ENCODE measurements at regions not wholly inside any gene's neighbourhood (a gene's known extent, or its start where the extent isn't known, plus 50 kb on each side); places are given as distances from the start of the nearest gene placed in this dataset.

GRCh38 chr18:65124633-65125032, 626.2 kb upstream of the CDH7 start:
- no peak for DNase-seq

- DNase-seq: no peak
These were observed 646.9 kb upstream of the CDH7 start for GRCh38 chr18:65103864-65104263.

- peak; percentile 92 for DNase-seq
These were observed 657.5 kb upstream of the CDH7 start for GRCh38 chr18:65093346-65093745.

- peak; percentile 76 for DNase-seq
These were observed 659.0 kb upstream of the CDH7 start for GRCh38 chr18:65091744-65092329.

- no peak for DNase-seq
These were observed 667.9 kb upstream of the CDH7 start for GRCh38 chr18:65082907-65083306.

- DNase-seq: no peak
These were observed 669.0 kb upstream of the CDH7 start for GRCh38 chr18:65081786-65082185.

- no peak for DNase-seq
These were observed 677.7 kb upstream of the CDH7 start for GRCh38 chr18:65073060-65073550.

GRCh38 chr18:65057439-65058083, 693.3 kb upstream of the CDH7 start:
- no peak for DNase-seq

GRCh38 chr18:65056575-65056974, 694.2 kb upstream of the CDH7 start:
- no peak for DNase-seq

- DNase-seq: no peak
These were observed 701.2 kb upstream of the CDH7 start for GRCh38 chr18:65049586-65049985.

- DNase-seq: no peak
These were observed 711.2 kb upstream of the CDH7 start for GRCh38 chr18:65039578-65039977.

- DNase-seq: no peak
These were observed 715.1 kb upstream of the CDH7 start for GRCh38 chr18:65035701-65036100.

GRCh38 chr18:65025756-65026155, 725.1 kb upstream of the CDH7 start:
- peak; percentile 50 for DNase-seq

- DNase-seq: peak; percentile 7
These were observed 729.8 kb upstream of the CDH7 start for GRCh38 chr18:65021021-65021420.

- no peak for DNase-seq
These were observed 732.6 kb upstream of the CDH7 start for GRCh38 chr18:65018184-65018583.

- DNase-seq: no peak
These were observed 733.4 kb upstream of the CDH7 start for GRCh38 chr18:65017372-65017760.

GRCh38 chr18:65016631-65017371, 734.0 kb upstream of the CDH7 start:
- DNase-seq: no peak

- no peak for DNase-seq
These were observed 756.4 kb upstream of the CDH7 start for GRCh38 chr18:64994370-64994769.

GRCh38 chr18:64993695-64994094, 757.1 kb upstream of the CDH7 start:
- DNase-seq: no peak

- DNase-seq: no peak
These were observed 758.2 kb upstream of the CDH7 start for GRCh38 chr18:64992654-64993053.

GRCh38 chr18:64991102-64991501, 759.7 kb upstream of the CDH7 start:
- DNase-seq: no peak

GRCh38 chr18:64986906-64987495, 763.8 kb upstream of the CDH7 start:
- no peak for DNase-seq

- no peak for DNase-seq
These were observed 767.1 kb upstream of the CDH7 start for GRCh38 chr18:64983497-64984238.
